H9 (cell line): ENCODE measurements at regions not wholly inside any gene's neighbourhood (a gene's known extent, or its start where the extent isn't known, plus 50 kb on each side); places are given as distances from the start of the nearest gene placed in this dataset.

Source experiments
- DNase-seq: peaks from one replicate; pipeline ENCODE4 v3.0.0-alpha.2; 2017
- H2AFZ ChIP-seq: one replicate; pipeline ENCODE4 v1.6.1; 2013; ENCODE audit warnings: mild to moderate bottlenecking, low read length, control low read depth, moderate library complexity
- H2AK5ac ChIP-seq: 2 replicates; pipeline ENCODE4 v1.6.1; 2013; ENCODE audit warnings: low read length, control low read depth, mixed read lengths; ENCODE audit not compliant: insufficient read length
- H2BK120ac ChIP-seq: one replicate; pipeline ENCODE4 v1.6.1; 2013; ENCODE audit warnings: low read depth, mild to moderate bottlenecking, low read length, control low read depth, inconsistent platforms; ENCODE audit not compliant: poor library complexity, severe bottlenecking
- H2BK12ac ChIP-seq: 2 replicates; pipeline ENCODE4 v1.6.1; 2013; ENCODE audit warnings: low read length, control low read depth, mixed read lengths, low read depth; ENCODE audit not compliant: insufficient read length
- H2BK15ac ChIP-seq: 2 replicates; pipeline ENCODE4 v1.6.1; 2013; ENCODE audit warnings: low read depth, low read length, control low read depth
- H2BK20ac ChIP-seq: one replicate; pipeline ENCODE4 v1.6.1; 2013; ENCODE audit warnings: low read depth, mild to moderate bottlenecking, low read length, control low read depth, inconsistent platforms; ENCODE audit not compliant: poor library complexity, severe bottlenecking
- H2BK5ac ChIP-seq: 2 replicates; pipeline ENCODE4 v1.6.1; 2013; ENCODE audit warnings: low read length, control low read depth, mixed read lengths; ENCODE audit not compliant: insufficient read length
- H3K14ac ChIP-seq: 2 replicates; pipeline ENCODE4 v1.6.1; 2013; ENCODE audit warnings: low read length, control low read depth; ENCODE audit not compliant: insufficient read depth
- H3K18ac ChIP-seq: 2 replicates; pipeline ENCODE4 v1.6.1; 2013; ENCODE audit warnings: low read depth, mild to moderate bottlenecking, mixed read lengths, low read length, control low read depth; ENCODE audit not compliant: insufficient read length
- H3K23ac ChIP-seq: 2 replicates; pipeline ENCODE4 v1.6.1; 2013; ENCODE audit warnings: low read length, control low read depth, mixed read lengths, low read depth; ENCODE audit not compliant: insufficient read length
- H3K23me2 ChIP-seq: 2 replicates; pipeline ENCODE4 v1.6.1; 2013; ENCODE audit warnings: low read depth, mild to moderate bottlenecking, mixed read lengths, low read length, control low read depth; ENCODE audit not compliant: insufficient read length, poor library complexity, severe bottlenecking
- H3K27ac ChIP-seq: 2 replicates; pipeline ENCODE4 v1.5.1; 2013; ENCODE audit warnings: low read length, control low read depth, mixed read lengths, low read depth; ENCODE audit not compliant: insufficient read length
- H3K27me3 ChIP-seq: 2 replicates; pipeline ENCODE4 v1.6.1; 2013; ENCODE audit warnings: low read length, control low read depth, inconsistent platforms; ENCODE audit not compliant: insufficient read depth
- H3K4ac ChIP-seq: 2 replicates; pipeline ENCODE4 v1.6.1; 2013; ENCODE audit warnings: low read depth, mild to moderate bottlenecking, control low read depth, inconsistent platforms, low read length, moderate library complexity
- H3K4me1 ChIP-seq: 2 replicates; pipeline ENCODE4 v1.6.1; 2013; ENCODE audit warnings: low read length, control low read depth, inconsistent platforms; ENCODE audit not compliant: insufficient read depth
- H3K4me2 ChIP-seq: 2 replicates; pipeline ENCODE4 v1.6.1; 2013; ENCODE audit warnings: low read length, control low read depth, mixed read lengths; ENCODE audit not compliant: insufficient read length, insufficient read depth
- H3K56ac ChIP-seq: 2 replicates; pipeline ENCODE4 v1.6.1; 2013; ENCODE audit warnings: low read depth, mild to moderate bottlenecking, mixed read lengths, low read length, control low read depth; ENCODE audit not compliant: insufficient read length
- H3K79me1 ChIP-seq: 2 replicates; pipeline ENCODE4 v1.6.1; 2013; ENCODE audit warnings: low read depth, mild to moderate bottlenecking, moderate library complexity, low read length, control low read depth, inconsistent platforms; ENCODE audit not compliant: insufficient read depth, poor library complexity, severe bottlenecking
- H3K79me2 ChIP-seq: 2 replicates; pipeline ENCODE4 v1.6.1; 2013; ENCODE audit warnings: low read length, control low read depth, inconsistent platforms; ENCODE audit not compliant: insufficient read depth
- H3K9ac ChIP-seq: 2 replicates; pipeline ENCODE4 v1.6.1; 2013; ENCODE audit warnings: low read length, control low read depth, mixed read lengths; ENCODE audit not compliant: insufficient read length; ENCODE audit errors: extremely low read depth
- H3K9me3 ChIP-seq: one replicate; pipeline ENCODE4 v1.6.1; 2013; ENCODE audit warnings: low read depth, low read length, inconsistent platforms; ENCODE audit not compliant: control insufficient read depth
- H3T11ph ChIP-seq: one replicate; pipeline ENCODE4 v1.6.1; 2013; ENCODE audit warnings: mild to moderate bottlenecking, low read length, control low read depth, inconsistent platforms
- H4K20me1 ChIP-seq: one replicate; pipeline ENCODE4 v1.6.1; 2013; ENCODE audit not compliant: control insufficient read depth, insufficient read length, insufficient read depth
- H4K5ac ChIP-seq: 2 replicates; pipeline ENCODE4 v1.6.1; 2013; ENCODE audit warnings: low read depth, mild to moderate bottlenecking, mixed read lengths, low read length, control low read depth; ENCODE audit not compliant: insufficient read length
- H4K8ac ChIP-seq: replicated peaks from 2 replicates; pipeline ENCODE4 v1.6.1; 2013; ENCODE audit warnings: low read length, control low read depth, mixed read lengths, low read depth; ENCODE audit not compliant: insufficient read length
- H4K91ac ChIP-seq: 2 replicates; pipeline ENCODE4 v1.6.1; 2013; ENCODE audit warnings: low read depth, mild to moderate bottlenecking, moderate library complexity, mixed read lengths, low read length, control low read depth; ENCODE audit not compliant: insufficient read length
- H3K27ac Mint-ChIP-seq, 3 experiments: 2 replicates in 2 of 3; 3 replicates in 1 of 3; pipeline ENCODE4 v1.8.0; 2020 to 2021; ENCODE audit warnings: mixed read lengths in 3 of 3, mild to moderate bottlenecking in 1 of 3, moderate library complexity in 1 of 3
- H3K27me3 Mint-ChIP-seq: 2 replicates; pipeline ENCODE4 v1.8.0; 2021; ENCODE audit warnings: low read depth, mild to moderate bottlenecking, moderate library complexity, mixed read lengths
- H3K36me3 Mint-ChIP-seq, 3 experiments: 2 replicates in 2 of 3; 3 replicates in 1 of 3; pipeline ENCODE4 v1.8.0; 2020 to 2021; ENCODE audit warnings: low read depth in 3 of 3, mixed read lengths in 3 of 3; ENCODE audit not compliant: insufficient read depth in 1 of 3
- H3K4me1 Mint-ChIP-seq, 2 experiments: 2 replicates each; pipeline ENCODE4 v1.8.0; 2020; ENCODE audit warnings: mixed read lengths in 2 of 2
- H3K4me3 Mint-ChIP-seq, 2 experiments: 2 replicates in 1 of 2; 3 replicates in 1 of 2; pipeline ENCODE4 v1.8.0; 2020 to 2021; ENCODE audit warnings: mild to moderate bottlenecking in 2 of 2, mixed read lengths in 2 of 2, moderate library complexity in 1 of 2
- H3K9me3 Mint-ChIP-seq, 2 experiments: 2 replicates in 1 of 2; 3 replicates in 1 of 2; pipeline ENCODE4 v1.8.0; 2020; ENCODE audit warnings: mild to moderate bottlenecking in 2 of 2, mixed read lengths in 2 of 2, moderate library complexity in 1 of 2
- WGBS: extraction: QIAGEN DNeasy Blood & Tissue Kit; methylation state at CpG from one replicate; pipeline ENCODE4 v1.1.7; 2013; ENCODE audit warnings: missing lambda C conversion rate, low lambda C conversion rate, mixed read lengths; ENCODE audit not compliant: insufficient read length; ENCODE audit errors: extremely low coverage; 5-methylcytosine and 5-hydroxymethylcytosine counted together
- TF ChIP-seq, protein P1 (sequence below): fragments of 200-600 bp; sonication (generic); conservative IDR thresholded peaks from 3 replicates; pipeline ENCODE4 v1.8.0; 2021; ENCODE audit warnings: antibody characterized with exemption, mild to moderate bottlenecking

DNA sequence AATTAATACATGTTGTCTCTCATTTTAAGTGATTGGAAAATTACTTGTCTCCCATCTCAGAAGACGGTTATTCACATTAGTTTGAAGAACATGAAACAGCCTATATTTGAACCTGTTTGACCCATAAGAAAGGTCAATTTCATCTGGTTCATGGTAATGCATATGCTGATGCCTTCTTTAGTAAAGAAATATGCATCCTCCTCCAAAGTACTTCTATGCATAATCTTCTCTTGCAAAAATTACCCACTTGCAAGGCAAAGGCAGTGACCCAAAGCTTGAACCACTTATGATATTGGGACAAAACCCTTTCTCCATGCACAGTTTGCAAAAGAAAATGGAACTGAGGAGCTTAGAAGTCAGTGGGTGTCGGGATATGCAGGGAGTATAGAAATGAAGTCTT lies 65.4 kb upstream of the IRX1 start:
- Histone ChIP-seq H3K4me1 (peaks cover 8% of the 10 kb centered on the region), H2BK15ac (no peak overlapping the region), H3K27ac (no peak overlapping the region), H3K9ac (no peak overlapping the region), H4K8ac (no peak overlapping the region), H3K23ac (no peak overlapping the region), H2AFZ (no peak overlapping the region), H2BK12ac (no peak overlapping the region), H3K23me2 (no peaks in the 10 kb centered on the region), H3K56ac (no peak overlapping the region), H3K9me3 (no peaks in the 10 kb centered on the region), H4K91ac (no peak overlapping the region), H4K20me1 (peaks cover 2% of the 10 kb centered on the region), H3K4ac (no peak overlapping the region), H3K79me1 (no peaks in the 10 kb centered on the region), H3K79me2 (no peaks in the 10 kb centered on the region), H3K14ac (no peak overlapping the region), H2BK5ac (no peak overlapping the region), H2BK120ac (no peak overlapping the region), H3K27me3 (no peaks in the 10 kb centered on the region), H2BK20ac (no peak overlapping the region), H2AK5ac (no peak overlapping the region), H4K5ac (no peak overlapping the region), H3K18ac (no peak overlapping the region), H3T11ph (no peak overlapping the region), H3K4me2 (no peak overlapping the region)
- TF ChIP-seq, protein P1, sequence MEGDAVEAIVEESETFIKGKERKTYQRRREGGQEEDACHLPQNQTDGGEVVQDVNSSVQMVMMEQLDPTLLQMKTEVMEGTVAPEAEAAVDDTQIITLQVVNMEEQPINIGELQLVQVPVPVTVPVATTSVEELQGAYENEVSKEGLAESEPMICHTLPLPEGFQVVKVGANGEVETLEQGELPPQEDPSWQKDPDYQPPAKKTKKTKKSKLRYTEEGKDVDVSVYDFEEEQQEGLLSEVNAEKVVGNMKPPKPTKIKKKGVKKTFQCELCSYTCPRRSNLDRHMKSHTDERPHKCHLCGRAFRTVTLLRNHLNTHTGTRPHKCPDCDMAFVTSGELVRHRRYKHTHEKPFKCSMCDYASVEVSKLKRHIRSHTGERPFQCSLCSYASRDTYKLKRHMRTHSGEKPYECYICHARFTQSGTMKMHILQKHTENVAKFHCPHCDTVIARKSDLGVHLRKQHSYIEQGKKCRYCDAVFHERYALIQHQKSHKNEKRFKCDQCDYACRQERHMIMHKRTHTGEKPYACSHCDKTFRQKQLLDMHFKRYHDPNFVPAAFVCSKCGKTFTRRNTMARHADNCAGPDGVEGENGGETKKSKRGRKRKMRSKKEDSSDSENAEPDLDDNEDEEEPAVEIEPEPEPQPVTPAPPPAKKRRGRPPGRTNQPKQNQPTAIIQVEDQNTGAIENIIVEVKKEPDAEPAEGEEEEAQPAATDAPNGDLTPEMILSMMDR = no peak
- H3K4me3 Mint-ChIP-seq = no peak overlapping the region
- H3K27me3 Mint-ChIP-seq = peaks cover 3% of the 10 kb centered on the region
- peaks cover 27 to 35% of the 10 kb centered on the region in 2 experiments for H3K4me1 Mint-ChIP-seq
- no peaks in the 10 kb centered on the region; a peak in 1 of 7 replicates for H3K36me3 Mint-ChIP-seq
- DNase-seq = no peak
- WGBS = no CpG with 5 or more reads among the region's 2 CpGs
- peaks cover 3 to 5% of the 10 kb centered on the region in 2 experiments; a peak in 3 of 5 replicates for H3K9me3 Mint-ChIP-seq
- peak overlapping the region in 1 of 3 experiments; percentile 36; a peak in 1 of 7 replicates for H3K27ac Mint-ChIP-seq
